Uterus (tissue), 2 donors: ENCODE measurements at regions not wholly inside any gene's neighbourhood (a gene's known extent, or its start where the extent isn't known, plus 50 kb on each side); places are given as distances from the start of the nearest gene placed in this dataset.

Experiments
- POLR2A ChIP-seq, 2 donors: fragments of 450-650 bp; IDR thresholded peaks; one replicate each; pipeline ENCODE4 v1.6.1; 2016; ENCODE audit warnings: antibody characterized with exemption in 2 of 2, mild to moderate bottlenecking in 1 of 2, moderate library complexity in 1 of 2
- TF ChIP-seq, protein P1 (sequence below), 4 experiments: fragments of 200-600 bp in 2 of 4; fragments of 450-650 bp in 2 of 4; sonication (generic) in 2 of 4; IDR thresholded peaks; one replicate each; pipeline ENCODE4 v1.5.1; 2016 to 2019; ENCODE audit warnings: antibody characterized with exemption in 4 of 4, mild to moderate bottlenecking in 2 of 4, moderate library complexity in 1 of 4

DNA sequence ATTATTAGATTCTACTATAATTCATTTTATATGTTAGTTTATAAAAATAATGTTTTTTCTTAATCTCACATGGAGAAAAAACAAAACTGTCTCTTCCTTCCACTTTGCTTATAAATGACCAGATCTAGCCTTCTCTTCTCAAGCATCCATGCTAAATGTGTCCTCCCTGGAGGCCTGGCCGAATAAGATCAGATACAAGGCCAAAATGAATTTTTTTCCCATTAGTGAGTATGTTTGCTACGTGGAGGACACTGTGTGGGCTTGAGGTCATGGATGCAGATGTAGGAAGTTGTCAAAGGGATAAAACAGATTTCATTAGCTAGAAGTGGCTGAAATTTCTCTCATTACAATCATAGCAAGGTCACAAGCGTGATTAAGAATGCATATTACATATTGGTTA lies 1244.9 kb upstream of the SEL1L start:
- TF ChIP-seq, protein P1, sequence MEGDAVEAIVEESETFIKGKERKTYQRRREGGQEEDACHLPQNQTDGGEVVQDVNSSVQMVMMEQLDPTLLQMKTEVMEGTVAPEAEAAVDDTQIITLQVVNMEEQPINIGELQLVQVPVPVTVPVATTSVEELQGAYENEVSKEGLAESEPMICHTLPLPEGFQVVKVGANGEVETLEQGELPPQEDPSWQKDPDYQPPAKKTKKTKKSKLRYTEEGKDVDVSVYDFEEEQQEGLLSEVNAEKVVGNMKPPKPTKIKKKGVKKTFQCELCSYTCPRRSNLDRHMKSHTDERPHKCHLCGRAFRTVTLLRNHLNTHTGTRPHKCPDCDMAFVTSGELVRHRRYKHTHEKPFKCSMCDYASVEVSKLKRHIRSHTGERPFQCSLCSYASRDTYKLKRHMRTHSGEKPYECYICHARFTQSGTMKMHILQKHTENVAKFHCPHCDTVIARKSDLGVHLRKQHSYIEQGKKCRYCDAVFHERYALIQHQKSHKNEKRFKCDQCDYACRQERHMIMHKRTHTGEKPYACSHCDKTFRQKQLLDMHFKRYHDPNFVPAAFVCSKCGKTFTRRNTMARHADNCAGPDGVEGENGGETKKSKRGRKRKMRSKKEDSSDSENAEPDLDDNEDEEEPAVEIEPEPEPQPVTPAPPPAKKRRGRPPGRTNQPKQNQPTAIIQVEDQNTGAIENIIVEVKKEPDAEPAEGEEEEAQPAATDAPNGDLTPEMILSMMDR (IDR thresholded peaks at IDR 0.05), result no peak
- no peak for TF ChIP-seq POLR2A (IDR thresholded peaks at IDR 0.05)
